Occipital lobe (tissue), 1 donor: ENCODE measurements at regions not wholly inside any gene's neighbourhood (a gene's known extent, or its start where the extent isn't known, plus 50 kb on each side); places are given as distances from the start of the nearest gene placed in this dataset.
"Not testable (repeated sequence)": the region's sequence is repeated elsewhere in the genome, so short reads cannot be mapped to it uniquely, and the experiment has no call there.

Source experiments
- DNase-seq: peaks from one replicate; lab custom pipeline; 2025; lab: John Stamatoyannopoulos, UW

DNA sequence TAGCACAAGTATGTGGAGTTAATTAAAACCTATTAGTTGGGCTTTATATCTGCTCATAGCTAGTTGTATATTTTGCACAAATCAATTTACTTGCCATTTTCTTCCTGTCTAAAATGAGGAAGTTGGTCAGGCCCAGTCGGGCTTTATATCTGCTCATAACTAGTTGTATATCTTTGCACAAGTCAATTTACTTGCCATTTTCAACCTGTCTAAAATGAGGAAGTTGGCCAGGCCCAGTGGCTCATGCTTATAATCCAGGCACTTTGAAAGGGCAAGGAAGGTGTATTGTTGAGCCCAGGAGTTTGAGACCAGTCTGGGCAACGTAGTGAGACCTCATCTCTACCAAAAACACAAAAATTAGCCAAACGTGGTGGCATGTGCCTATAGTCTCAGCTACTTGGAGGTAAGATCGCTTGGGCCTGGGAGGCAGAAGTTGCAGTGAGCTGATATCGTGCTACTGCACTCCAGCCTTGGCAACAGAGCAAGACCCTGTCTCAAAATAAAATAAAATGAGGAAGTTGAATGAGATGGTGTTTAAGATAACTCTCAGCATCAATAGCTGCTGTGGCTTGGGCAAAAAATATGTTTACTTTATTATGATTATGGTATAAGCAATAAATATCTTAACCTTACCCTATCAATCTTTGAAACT, 1558.6 kb upstream of the RAG2 start:
- no peak for DNase-seq

DNA sequence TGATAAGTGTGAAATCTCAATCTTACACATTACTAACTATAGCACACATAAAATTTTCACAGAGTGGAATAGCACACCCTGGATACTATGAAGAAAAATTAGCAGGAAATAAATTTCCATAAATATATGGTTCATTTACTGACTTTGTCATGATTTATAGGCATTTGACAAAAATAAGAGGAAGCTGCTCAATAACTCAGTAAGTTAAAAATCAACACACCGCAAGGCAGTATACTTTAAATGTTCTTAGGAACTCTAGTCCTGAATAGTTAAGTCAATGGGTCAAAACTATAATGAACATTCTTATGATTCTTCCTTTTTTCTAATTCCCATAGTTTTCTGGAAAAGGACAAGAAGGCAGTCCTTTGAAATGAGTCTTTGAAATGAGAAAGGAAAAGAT, 1557.8 kb upstream of the RAG2 start:
- DNase-seq, result no peak

DNA sequence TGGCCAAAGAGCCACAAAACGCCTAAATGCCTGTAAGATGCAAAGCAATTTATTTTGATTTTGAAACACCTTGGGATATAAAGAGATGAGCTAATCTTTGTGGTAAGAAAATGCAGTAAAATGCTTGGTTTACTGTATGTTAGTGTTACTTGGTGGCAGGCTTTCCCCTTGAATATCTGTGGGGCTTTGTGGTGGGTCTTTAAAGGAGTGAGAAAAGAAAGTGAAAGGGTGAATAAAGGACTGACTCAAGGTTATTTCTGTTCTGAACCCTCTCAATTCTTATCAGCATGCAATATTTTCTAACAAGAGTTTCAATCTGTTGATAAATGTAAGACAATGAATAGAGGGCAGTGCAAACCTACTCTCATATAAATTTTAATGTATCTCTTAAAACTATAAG, 1555.9 kb upstream of the RAG2 start:
- DNase-seq, result no peak

DNA sequence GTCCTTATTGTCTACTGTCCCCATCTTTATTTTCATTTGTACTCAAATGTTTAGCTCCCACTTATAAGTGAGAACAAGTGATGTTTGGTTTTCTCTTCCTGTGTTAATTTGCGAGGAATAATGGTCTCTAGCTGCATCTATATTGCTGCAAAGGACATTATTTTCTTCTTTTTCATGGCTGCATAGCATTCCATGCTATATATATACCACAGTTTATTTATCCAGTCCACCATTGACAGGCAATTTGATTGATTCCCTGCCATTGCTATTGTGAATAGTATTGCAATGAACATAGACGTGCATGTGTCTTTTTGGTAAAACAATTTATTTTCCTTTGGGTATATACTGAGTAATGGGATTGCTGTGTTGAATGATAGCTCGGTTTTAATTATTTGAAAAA, 1545.8 kb upstream of the RAG2 start:
- DNase-seq, result no peak

DNA sequence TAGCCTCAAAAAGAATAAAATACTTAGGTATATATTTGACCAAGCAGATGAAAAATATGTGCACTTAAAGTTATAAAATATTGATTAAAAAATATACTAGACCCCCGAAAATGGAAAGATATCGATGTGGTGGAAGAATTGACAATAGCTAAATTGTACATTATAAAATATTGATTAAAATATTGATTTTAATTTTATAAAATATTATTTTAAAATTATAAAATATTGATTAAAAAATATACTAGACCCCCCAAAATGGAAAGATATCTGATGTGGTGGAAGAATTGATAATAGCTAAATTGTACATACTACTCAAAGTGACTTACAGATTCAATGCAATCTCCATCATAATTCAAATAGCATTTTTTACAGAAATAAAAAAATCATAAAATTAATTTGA, 1540.9 kb upstream of the RAG2 start:
- DNase-seq, result no peak

DNA sequence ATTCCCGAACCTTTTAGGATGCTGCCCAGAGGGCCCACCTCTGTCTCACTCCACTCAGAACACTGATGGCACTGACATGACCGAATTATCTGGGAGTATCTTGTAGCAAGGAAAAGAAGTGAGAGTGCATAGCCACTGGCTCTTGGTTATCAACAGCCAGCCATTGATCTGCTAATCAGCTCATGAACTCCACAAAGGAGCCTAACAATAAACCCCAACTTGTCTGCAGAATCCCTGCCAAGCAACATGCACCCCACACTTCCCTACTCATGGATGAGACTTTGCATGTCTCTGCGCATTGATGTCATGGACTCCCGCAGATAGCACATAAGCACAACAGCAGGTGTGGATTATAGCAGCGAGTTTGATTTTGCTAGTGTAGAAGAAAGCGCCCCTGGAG, 1538.9 kb upstream of the RAG2 start:
- no peak for DNase-seq

DNA sequence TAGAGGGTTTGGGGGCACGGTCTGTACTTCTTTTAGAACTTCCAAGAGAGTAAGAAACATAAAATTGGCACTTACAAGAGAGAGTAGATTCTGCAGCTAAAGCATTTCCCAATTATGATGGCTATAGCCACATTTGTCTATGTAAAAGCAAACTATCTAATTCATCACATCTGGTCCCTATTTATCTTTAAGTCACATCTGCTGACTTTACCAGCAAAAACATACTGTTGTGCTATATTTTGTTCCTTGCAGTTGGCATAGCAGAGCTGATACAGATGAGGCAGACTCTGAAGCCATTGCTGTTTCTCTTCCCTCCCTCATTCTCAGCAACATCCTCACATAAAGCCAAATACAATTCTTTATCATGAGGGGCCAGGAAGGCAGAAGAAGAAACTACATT, 1533.5 kb upstream of the RAG2 start:
- DNase-seq, result no peak

DNA sequence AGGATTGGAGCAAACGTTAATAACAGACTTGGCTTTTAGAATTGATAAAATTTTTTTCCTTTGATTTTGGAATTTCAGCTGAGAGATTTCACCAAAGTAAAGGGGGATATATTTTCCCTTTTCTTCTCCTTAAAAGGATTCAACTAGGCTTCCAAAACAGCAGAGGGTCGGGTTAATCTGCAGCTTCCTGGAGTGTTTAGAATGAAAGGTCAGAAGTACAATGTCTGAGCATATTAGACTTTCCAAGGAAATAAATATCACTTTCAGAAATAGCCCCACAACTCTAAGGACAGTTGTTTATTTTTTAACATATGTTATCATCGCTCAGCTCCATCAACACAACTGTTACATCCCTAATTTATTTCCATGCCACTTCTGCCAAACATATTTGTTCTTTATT, 1532.9 kb upstream of the RAG2 start:
- DNase-seq, result no peak

DNA sequence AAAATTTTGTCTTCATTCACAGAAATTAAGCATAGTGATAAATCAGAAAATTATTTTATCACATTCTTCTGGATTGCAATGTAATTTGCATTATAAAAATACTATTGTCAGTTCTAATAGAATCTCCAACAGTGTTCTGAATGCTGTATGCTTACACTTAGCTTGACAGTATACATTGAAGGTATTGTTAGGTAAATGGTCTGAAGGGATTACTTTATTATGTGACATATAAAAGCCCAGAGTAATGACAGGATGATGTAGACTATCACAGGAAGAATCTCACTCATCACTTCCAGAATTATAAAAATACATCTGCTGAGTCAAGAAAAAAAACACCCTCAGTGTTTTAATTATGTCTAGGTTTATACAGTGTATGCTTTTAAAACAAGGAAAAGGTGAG, 1532.5 kb upstream of the RAG2 start:
- DNase-seq, result no peak

DNA sequence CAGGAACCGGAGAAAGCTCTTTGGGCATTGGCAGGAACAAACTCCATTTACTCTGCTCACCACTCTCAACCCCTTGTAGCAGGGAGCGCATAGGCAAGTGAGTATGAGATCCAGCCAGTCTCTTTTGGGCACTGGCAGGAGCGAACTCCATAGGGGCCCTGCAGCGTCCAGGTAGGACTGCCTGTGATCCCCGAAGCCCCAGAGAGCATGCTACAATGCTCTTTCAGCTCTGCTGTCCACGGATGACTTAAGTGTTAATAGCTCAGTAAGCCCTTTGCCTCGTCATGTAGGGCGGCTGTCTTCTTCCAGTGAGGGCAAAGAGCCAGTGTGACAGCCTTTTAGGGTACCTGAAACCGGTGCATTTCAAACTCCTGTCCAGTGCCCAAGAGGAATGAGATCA, 1525.6 kb upstream of the RAG2 start:
- no peak for DNase-seq

DNA sequence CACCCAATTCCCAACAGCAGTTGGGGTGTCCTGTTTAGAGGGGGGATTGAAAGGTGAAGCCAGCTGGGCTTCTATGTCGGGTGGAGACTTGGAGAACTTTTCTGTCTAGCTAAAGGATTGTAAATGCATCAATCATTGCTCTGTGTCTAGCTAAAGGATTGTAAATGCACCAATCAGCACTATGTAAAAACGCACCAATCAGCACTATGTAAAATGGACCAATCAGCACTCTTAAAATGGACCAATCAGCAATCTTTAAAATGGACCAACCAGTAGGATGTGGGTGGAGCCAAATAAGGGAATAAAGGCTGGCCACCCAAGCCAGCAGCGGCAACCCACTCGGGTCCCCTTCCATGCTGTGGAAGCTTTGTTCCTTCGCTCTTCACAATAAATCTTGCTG, 1518.6 kb upstream of the RAG2 start:
- DNase-seq, result not testable (repeated sequence)

DNA sequence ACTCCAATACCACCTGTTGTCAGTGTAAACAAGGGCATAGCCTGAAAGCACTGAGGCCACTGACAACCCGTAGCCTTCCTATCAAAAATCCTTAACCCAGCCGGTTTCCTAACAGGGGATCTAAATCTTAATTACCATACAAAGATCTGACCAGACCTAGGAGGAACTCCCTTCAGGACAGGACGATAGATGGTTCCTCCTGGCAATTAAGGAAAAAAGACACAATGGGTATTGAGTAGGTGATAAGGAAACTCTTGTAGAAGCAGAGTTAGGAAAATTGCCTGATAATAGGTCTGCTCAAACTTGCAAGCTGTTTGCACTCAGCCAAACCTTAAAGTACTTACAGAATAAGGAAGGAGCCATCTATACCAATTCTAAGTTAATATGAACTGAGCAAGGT, 1517.3 kb upstream of the RAG2 start:
- not testable (repeated sequence) for DNase-seq

DNA sequence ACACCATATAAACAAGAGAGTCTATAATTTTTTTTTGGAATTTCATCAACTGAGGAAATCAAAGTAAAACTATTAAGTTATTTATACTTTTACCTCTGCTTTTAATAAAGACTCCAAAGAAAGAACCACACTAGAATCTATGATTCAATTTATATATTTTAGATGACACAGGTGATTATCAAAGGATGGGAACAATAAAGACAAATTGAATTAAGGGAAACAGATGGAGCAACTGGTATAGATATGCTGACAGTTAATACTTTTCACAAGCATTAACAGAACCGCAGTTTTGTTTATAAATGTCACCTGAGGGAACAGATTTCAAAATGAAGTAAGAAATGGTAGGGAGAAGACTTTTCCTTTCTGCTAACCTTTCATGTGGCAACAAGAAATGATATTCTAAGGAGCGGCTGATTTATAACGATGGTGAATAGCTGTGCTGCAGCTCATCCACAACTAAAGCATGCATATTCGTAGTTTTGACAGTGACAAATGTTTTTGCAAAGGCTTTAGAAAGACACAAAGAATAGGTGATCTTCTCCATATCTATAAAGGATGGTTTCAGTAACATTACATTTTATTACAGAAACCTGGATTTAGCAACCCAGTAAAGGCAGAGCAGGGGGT, 1502.9 kb upstream of the RAG2 start:
- DNase-seq, result no peak

DNA sequence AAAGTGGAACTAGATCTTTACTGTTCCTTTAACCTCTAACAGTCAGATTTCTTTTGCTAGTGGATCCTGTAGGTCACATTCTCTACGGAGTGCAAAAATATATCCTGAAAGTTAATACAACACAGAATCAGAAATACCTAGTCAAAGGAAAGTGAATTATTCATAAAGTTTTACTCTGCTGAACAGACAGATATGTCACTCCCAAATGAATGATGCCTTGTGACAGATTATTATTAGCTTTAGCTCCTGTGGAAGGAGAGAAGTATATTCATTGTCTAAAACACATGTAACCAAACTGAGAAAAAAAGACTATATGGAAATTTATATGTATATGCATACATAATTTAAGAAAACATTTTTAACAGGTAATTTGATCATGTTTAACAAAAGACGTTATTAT, 1497.2 kb upstream of the RAG2 start:
- no peak for DNase-seq

DNA sequence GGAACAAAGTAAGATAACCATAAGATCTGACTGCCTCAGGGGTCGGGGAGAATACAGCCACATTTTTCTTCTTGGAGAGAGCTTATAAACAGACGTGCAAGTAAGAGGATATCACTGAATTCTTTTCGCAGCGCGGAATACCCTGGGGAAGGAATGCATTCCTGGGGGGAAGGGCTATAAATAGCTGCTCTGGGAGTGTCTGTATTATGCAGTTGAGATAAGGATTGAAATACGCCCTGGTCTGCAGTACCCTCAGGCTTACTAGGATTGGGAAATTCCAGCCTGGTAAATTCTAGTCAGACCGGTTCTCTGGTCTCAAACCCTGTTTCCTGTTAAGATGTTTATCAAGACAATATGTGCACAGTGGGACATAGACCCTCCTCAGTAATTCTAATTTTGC, 1491.7 kb upstream of the RAG2 start:
- DNase-seq, result no peak

DNA sequence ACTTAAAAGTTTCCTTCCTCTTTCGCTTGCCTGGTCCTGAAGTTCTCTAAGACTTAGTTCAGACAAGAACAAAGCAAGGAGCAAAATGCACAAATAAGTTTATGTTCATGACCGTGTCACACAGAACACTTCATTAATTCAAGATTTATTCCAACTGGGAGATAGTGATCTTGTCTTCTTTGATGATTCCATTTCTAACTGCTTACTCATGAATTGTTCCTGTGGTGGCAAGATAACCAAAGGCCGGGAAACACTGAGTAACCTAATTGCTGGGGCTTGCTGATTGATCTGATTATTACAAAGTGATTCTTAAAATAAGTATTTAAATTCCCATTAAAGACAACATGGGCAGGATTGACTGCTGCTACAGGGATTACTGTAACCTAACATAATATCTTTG, 1462.9 kb upstream of the RAG2 start:
- no peak for DNase-seq

DNA sequence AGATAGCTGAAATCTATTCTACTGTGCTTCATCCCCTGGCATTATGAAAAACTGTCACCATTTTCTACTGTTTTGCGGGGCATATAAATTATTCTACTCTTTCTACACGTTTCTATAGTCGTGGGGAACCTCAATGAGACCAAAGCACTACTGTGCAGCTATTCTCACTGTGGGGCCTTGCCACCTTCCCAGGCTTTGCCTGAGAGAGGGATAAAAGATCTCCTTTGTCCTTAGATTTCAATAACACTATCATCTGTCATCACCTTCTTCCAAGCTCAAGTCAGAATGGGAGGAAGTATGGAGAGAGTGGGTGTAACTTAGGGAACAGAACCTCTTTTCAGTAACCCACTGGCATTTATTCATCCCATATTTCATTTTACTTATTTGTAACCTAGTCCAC, 1462.1 kb upstream of the RAG2 start:
- no peak for DNase-seq

DNA sequence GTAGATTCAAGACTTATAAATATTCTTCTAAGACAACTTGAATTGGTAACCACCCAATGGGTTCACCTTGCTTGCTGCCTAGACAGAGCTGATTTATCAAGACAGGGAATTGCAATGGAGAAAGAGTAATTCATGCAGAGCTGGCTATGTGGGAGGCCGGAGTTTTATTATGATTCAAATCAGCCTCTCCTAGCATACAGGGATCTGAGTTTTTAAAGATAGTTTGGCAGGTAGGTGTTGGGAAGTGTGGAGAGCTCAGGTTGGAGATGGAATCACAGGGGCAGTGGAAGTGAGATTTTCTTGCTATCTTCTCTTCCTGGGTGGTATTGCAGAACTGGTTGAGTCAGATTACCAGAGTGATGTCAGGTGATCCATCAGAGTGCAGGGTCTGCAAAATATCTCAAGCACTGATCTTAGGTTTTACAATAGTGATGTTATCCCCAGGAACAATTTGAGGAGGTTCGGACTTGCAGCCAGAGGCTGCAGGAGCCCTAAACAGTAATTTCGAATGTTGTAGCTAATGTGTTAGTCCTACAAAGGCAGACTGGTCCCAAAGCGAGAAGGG, 1448.6 kb upstream of the RAG2 start:
- no peak for DNase-seq

DNA sequence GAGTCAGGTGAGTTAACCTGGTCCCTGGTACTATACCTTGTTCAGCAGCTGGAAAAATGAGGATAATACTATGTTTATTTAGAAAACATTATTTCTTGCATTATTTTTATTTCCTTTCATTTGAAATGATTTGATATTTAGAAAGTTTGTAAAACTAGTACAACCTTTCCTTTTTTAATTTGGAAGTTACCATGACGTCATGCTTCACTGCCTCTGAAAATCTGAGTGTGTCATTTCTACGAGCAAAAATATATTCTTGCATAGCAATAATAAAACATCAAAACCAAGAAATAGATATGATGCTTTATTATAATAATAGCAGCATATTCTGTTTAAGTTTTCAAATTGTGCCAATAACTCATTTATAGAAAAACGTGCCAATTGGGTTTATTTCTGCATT, 1445.0 kb upstream of the RAG2 start:
- DNase-seq, result no peak

DNA sequence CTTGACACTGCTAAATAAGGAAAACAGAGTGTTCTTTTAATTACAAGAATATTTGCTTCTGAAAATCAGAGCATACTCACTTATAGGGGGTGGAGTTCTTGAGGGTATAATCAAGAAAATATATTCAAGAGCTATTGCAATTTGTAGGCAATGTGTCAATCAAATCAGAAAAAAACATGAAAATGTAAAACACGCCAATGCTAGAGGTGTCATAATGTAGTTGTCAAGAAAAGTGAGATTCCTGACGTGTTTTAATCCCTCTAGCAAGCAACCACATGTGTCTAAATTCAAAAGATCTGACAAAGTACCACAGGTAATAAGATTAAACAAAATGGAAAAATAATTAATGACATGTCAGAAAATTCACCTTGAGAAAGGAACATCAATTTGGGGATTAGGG, 1440.7 kb upstream of the RAG2 start:
- no peak for DNase-seq

DNA sequence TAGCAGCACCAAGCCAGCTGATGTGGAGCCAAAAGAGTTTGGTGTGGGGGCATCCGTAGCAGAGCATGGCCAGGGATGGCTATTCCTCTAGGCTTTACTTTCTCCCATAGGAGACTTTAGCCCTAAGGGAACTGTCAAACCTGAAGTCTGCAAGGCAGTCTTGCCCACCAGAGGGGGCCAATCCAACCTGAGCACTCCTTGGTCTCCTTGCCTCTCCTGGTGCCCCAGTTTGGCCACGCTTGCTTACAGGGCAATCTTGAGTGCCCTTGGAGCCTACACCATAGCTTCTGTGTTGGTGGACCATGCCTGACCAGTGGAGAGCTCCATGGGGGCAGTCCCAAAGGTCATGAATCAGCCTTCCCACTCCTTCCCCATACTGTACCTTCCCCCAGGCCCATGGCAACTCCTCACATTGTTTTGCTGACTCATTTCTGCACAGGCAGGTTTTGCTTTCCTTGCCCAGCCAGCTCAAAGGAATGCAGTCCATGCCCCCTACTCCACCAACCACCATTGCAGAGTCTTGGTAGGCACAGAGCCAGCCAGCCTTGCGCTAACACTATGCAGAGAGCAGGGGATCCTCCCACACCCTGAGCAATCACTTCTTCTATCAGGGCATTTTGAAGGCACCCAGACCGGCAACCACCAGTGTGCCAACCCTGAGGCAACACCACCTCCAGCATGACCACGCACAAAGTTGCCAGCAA, 1421.2 kb upstream of the RAG2 start:
- no peak for DNase-seq

DNA sequence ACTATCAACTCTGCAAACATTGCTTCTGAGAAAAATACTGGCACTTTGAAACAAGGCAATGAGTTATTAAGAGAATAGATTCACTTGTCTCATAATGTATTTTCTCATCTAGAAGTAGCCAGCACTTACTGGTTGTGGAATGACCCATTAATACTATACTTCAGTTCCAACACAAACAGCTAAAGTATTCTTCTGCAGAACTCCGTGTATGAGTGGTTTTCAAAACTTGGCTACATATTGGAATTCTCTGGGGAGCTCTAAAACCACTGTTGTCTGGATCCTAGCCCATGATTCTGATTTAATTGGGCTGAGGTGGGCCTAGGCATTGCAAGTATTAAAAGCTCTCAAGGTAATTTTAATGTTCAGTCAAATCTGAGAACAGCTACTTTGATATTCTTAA, 1416.4 kb upstream of the RAG2 start:
- DNase-seq, result no peak

DNA sequence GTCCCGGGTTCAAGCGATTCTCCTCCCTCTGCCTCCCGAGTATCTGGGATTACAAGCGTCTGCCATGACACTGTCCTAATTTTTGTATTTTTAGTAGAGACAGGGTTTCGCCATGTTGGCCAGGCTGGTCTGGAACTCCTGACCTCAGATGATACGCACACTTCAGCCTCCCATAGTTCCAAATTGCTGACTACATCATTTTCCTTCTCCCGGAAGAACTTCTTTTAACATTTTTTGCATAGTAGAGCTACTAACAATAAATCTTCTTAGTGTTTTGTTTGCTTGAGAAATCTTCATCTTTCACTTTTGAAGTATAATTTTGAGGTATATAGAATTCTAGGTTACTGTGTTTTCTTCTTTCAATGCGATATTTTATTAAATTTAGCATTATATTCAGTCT, 1415.1 kb upstream of the RAG2 start:
- no peak for DNase-seq
